HEK293 (cell line): ENCODE measurements at regions not wholly inside any gene's neighbourhood (a gene's known extent, or its start where the extent isn't known, plus 50 kb on each side); places are given as distances from the start of the nearest gene placed in this dataset.

ENCODE experiments used
- ZNF747 ChIP-seq: fragments of 450-650 bp; formaldehyde crosslinking; IDR thresholded peaks from 2 replicates; pipeline ENCODE4 v1.5.1; 2016; ENCODE audit warnings: missing biosample characterization, missing genetic modification characterization
- TF ChIP-seq, protein P1 (sequence below): fragments of 450-650 bp; formaldehyde crosslinking; IDR thresholded peaks from 2 replicates; pipeline ENCODE4 v1.5.1; 2016; ENCODE audit warnings: missing biosample characterization, missing genetic modification characterization

DNA sequence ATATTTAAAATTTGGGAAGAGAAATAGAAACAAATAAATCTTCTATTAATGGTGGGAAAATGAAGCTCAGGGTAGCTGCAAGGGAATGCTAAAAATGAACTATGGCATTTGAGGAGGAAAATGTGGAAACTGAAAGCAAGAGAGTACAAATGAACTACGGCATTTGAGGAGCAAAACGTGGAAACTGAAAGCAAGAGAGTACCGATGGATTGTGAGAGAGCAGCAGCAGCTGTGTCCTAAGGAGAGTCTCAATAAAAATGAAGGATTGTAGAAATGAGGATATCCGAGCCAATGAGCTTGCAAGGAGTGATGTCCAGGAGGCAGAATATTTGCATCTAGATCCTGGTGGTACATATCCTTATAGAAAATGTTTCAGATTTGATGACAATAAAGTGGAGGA is 547.1 kb upstream of the ZNF337 start:
- TF ChIP-seq, protein P1, sequence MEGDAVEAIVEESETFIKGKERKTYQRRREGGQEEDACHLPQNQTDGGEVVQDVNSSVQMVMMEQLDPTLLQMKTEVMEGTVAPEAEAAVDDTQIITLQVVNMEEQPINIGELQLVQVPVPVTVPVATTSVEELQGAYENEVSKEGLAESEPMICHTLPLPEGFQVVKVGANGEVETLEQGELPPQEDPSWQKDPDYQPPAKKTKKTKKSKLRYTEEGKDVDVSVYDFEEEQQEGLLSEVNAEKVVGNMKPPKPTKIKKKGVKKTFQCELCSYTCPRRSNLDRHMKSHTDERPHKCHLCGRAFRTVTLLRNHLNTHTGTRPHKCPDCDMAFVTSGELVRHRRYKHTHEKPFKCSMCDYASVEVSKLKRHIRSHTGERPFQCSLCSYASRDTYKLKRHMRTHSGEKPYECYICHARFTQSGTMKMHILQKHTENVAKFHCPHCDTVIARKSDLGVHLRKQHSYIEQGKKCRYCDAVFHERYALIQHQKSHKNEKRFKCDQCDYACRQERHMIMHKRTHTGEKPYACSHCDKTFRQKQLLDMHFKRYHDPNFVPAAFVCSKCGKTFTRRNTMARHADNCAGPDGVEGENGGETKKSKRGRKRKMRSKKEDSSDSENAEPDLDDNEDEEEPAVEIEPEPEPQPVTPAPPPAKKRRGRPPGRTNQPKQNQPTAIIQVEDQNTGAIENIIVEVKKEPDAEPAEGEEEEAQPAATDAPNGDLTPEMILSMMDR = no peak
- TF ChIP-seq ZNF747 (tag by site-specific recombination) = no peak
